ENCODE measurements at regions not wholly inside any gene's neighbourhood (a gene's known extent, or its start where the extent isn't known, plus 50 kb on each side); places are given as distances from the start of the nearest gene placed in this dataset.

DNA sequence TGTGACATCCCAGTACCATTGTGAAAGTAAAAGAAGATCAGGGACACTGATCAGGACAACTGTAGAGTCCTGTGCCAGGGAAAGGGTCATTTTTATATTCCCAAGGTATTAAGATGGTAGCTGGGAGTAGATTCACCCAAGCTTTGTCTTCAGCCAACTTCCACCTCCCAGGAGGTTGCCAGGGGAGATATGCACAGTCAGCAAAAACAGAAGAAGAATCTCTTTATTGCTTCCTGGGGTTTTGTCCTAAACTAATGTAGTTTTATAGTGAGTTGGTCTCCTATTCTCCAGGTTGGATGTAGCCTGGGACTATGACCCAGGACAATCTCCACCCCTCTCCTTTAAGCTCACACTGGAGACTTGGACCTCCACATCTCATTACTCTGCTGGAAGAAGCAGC lies 139.2 kb downstream of the RAMP3 start:
- ChIA-PET POLR2A (interaction anchor here (0.7 kb wide), 1 partner anchor 983 kb away, joined by 5 read pairs; no protein-coding TSS in a partner anchor), CTCF (no interaction called here)
- intact Hi-C loops (cut with micrococcal nuclease; ENCODE audit: unreplicated experiment) = no loop called here

DNA sequence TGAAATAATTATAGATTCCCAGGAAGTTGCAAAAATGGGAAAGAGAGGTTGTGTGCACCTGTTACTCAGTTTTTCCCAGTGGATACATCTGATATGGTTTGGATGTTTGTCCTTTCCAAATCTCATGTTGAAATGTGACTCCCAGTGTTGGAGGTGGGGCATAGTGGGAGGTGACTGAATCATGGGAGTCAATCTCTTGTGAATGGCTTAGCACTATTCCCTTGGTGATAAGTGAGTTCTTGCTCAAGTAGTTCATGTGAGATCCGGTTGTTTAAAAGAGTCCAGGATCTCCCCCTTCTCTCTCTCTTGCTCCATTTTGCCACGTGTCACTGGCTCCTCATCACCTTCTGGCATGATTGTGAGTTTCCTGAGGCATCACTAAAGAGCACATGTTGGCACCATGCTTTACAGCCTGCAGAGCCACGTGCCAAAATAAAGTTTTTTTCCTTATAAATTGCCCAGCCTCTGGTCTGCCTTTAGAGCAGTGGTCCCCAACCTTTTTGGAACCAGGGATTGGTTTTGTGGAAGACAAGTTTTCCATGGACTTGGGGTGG lies 149.2 kb downstream of the RAMP3 start:
- no peaks in the 10 kb centered on the region for H3K4me1 ChIP-seq (ENCODE audit: control insufficient read depth, insufficient read depth, low read length)
- ChIA-PET CTCF (no interaction called here), POLR2A (no interaction called here)
- DNase-seq (ENCODE audit: low read depth, low spot score) (no peak), ATAC-seq (no peak)
- H3K27me3 ChIP-seq (ENCODE audit: control insufficient read depth, insufficient read depth, low read length) = peaks cover 24% of the 10 kb centered on the region
- in situ Hi-C loops (cut with HindIII; ENCODE audit: low pct_unique_long_range_greater_than_20kb, low sequenced_read_pairs) (no loop called here), intact Hi-C loops (cut with micrococcal nuclease; ENCODE audit: unreplicated experiment) (no loop called here)
- BruUV-seq (replicated peaks) = no TSS peak
- H3K36me3 ChIP-seq (ENCODE audit: control insufficient read depth, insufficient read depth, low read length) = no peaks in the 10 kb centered on the region
- no peak for TF ChIP-seq CTCF (IDR thresholded peaks at IDR 0.05)
- TF ChIP-seq SIN3A (IDR thresholded peaks at IDR 0.05; ENCODE audit: borderline replicate concordance, insufficient read depth, low read depth, low read length) = no peak
- TF ChIP-seq REST (IDR thresholded peaks at IDR 0.05; ENCODE audit: insufficient read depth in 1 of 2, low read depth in 2 of 2, low read length in 1 of 2) = no peak
- no peak for TF ChIP-seq TCF7L2 (IDR thresholded peaks at IDR 0.05; ENCODE audit: low read depth, low read length)
- TF ChIP-seq POLR2AphosphoS5 (IDR thresholded peaks at IDR 0.05; ENCODE audit: low read depth, low read length) = no peak
- H3K27ac ChIP-seq (ENCODE audit: low read length) = no peak overlapping the region
- no peaks in the 10 kb centered on the region for H3K9me3 ChIP-seq (ENCODE audit: control insufficient read depth, insufficient read depth, low read depth, low read length)
- H3K4me3 ChIP-seq (ENCODE audit: low read depth in 2 of 2, low read length in 2 of 2) = no peak overlapping the region

More for the DNA sequence above, 139.2 kb downstream of the RAMP3 start:
- no peak for DNase-seq (ENCODE audit: low read depth, low spot score)
- TF ChIP-seq REST (IDR thresholded peaks at IDR 0.05; ENCODE audit: insufficient read depth in 1 of 2, low read depth in 2 of 2, low read length in 1 of 2) = no peak
- no peak for TF ChIP-seq CTCF (IDR thresholded peaks at IDR 0.05)
- no peak for TF ChIP-seq SIN3A (IDR thresholded peaks at IDR 0.05; ENCODE audit: borderline replicate concordance, insufficient read depth, low read depth, low read length)
- TF ChIP-seq TCF7L2 (IDR thresholded peaks at IDR 0.05; ENCODE audit: low read depth, low read length) = no peak
- TF ChIP-seq POLR2AphosphoS5 (IDR thresholded peaks at IDR 0.05; ENCODE audit: low read depth, low read length) = no peak
- in situ Hi-C loops (cut with HindIII; ENCODE audit: low pct_unique_long_range_greater_than_20kb, low sequenced_read_pairs) = no loop called here
- no peak for ATAC-seq
- no TSS peak for BruUV-seq (replicated peaks)
- Histone ChIP-seq H3K27ac (ENCODE audit: low read length) (no peak overlapping the region), H3K4me1 (ENCODE audit: control insufficient read depth, insufficient read depth, low read length) (no peaks in the 10 kb centered on the region), H3K27me3 (ENCODE audit: control insufficient read depth, insufficient read depth, low read length) (no peaks in the 10 kb centered on the region; the same call in 1 of the 2 replicates), H3K4me3 (ENCODE audit: low read depth in 2 of 2, low read length in 2 of 2) (no peak overlapping the region), H3K9me3 (ENCODE audit: control insufficient read depth, insufficient read depth, low read depth, low read length) (no peaks in the 10 kb centered on the region), H3K36me3 (ENCODE audit: control insufficient read depth, insufficient read depth, low read length) (no peaks in the 10 kb centered on the region)
